ENCODE measurements at regions not wholly inside any gene's neighbourhood (a gene's known extent, or its start where the extent isn't known, plus 50 kb on each side); places are given as distances from the start of the nearest gene placed in this dataset.

GRCh38 chr7:112907658-112908057 lies 117.5 kb upstream of the TMEM168 start:
- TF ChIP-seq CTCF (IDR thresholded peaks at IDR 0.05) = no peak
- TF ChIP-seq POLR2A (IDR thresholded peaks at IDR 0.05) = no peak
- no peak for TF ChIP-seq POLR2AphosphoS5 (IDR thresholded peaks at IDR 0.05)
